ENCODE measurements at regions not wholly inside any gene's neighbourhood (a gene's known extent, or its start where the extent isn't known, plus 50 kb on each side); places are given as distances from the start of the nearest gene placed in this dataset.

- ChIA-PET POLR2A (no interaction called here), CTCF (interaction anchor here (0.6 to 2.2 kb wide), 14 partner anchors 8 to 837 kb away, joined by 3 to 9 read pairs (median 3); no protein-coding TSS in a partner anchor)
- DNase-seq: no peak
- Mint-ChIP-seq H3K27ac (no peak overlapping the region), H3K4me1 (ENCODE audit: low read depth) (peaks cover 2% of the 10 kb centered on the region), H3K36me3 (no peaks in the 10 kb centered on the region), H3K27me3 (peaks cover 3% of the 10 kb centered on the region), H3K9me3 (no peaks in the 10 kb centered on the region), H3K4me3 (no peak overlapping the region)
- intact Hi-C loops (cut with micrococcal nuclease): no loop called here
Observed at GRCh38 chr5:108641596-108641995, 106.1 kb upstream of the FER start.

- H3K27ac Mint-ChIP-seq: no peak overlapping the region
- H3K36me3 Mint-ChIP-seq: no peaks in the 10 kb centered on the region
- POLR2A ChIA-PET: no interaction called here
- H3K4me1 Mint-ChIP-seq (ENCODE audit: low read depth): peaks cover 2% of the 10 kb centered on the region
- intact Hi-C loops (cut with micrococcal nuclease): no loop called here
- H3K9me3 Mint-ChIP-seq: no peaks in the 10 kb centered on the region
- H3K27me3 Mint-ChIP-seq: peaks cover 8% of the 10 kb centered on the region
- H3K4me3 Mint-ChIP-seq: no peak overlapping the region
- no peak for DNase-seq
- CTCF ChIA-PET: no interaction called here
Observed at GRCh38 chr5:108639366-108639765, 108.3 kb upstream of the FER start.

- no peaks in the 10 kb centered on the region for H3K9me3 Mint-ChIP-seq
- no peak for DNase-seq
- H3K27me3 Mint-ChIP-seq: peaks cover 8% of the 10 kb centered on the region
- H3K4me3 Mint-ChIP-seq: no peak overlapping the region
- H3K36me3 Mint-ChIP-seq: no peaks in the 10 kb centered on the region
- intact Hi-C loops (cut with micrococcal nuclease): no loop called here
- H3K4me1 Mint-ChIP-seq (ENCODE audit: low read depth): peaks cover 2% of the 10 kb centered on the region
- no peak overlapping the region for H3K27ac Mint-ChIP-seq
- ChIA-PET CTCF (no interaction called here), POLR2A (no interaction called here)
Observed at GRCh38 chr5:108638021-108638420, 109.7 kb upstream of the FER start.

GRCh38 chr5:108637134-108637533 is 110.6 kb upstream of the FER start:
- intact Hi-C loops (cut with micrococcal nuclease): no loop called here

GRCh38 chr5:108636135-108636853 is 111.4 kb upstream of the FER start:
- Mint-ChIP-seq H3K36me3 (no peaks in the 10 kb centered on the region), H3K4me1 (ENCODE audit: low read depth) (no peaks in the 10 kb centered on the region), H3K9me3 (no peaks in the 10 kb centered on the region), H3K4me3 (no peak overlapping the region), H3K27me3 (peaks cover 5% of the 10 kb centered on the region), H3K27ac (no peak overlapping the region)
- ChIA-PET POLR2A (no interaction called here), CTCF (no interaction called here)
- intact Hi-C loops (cut with micrococcal nuclease): no loop called here
- no peak for DNase-seq

More at GRCh38 chr5:108637134-108637533, 110.6 kb upstream of the FER start:
- Mint-ChIP-seq H3K27me3 (peaks cover 6% of the 10 kb centered on the region), H3K4me3 (no peak overlapping the region), H3K36me3 (no peaks in the 10 kb centered on the region), H3K4me1 (ENCODE audit: low read depth) (peaks cover under 1% of the 10 kb centered on the region), H3K9me3 (no peaks in the 10 kb centered on the region), H3K27ac (no peak overlapping the region)
- ChIA-PET POLR2A (no interaction called here), CTCF (no interaction called here)
- DNase-seq: no peak

GRCh38 chr5:108634617-108635288 is 112.9 kb upstream of the FER start:
- Mint-ChIP-seq H3K36me3 (no peaks in the 10 kb centered on the region), H3K9me3 (no peaks in the 10 kb centered on the region), H3K27ac (no peak overlapping the region), H3K27me3 (peaks cover 5% of the 10 kb centered on the region), H3K4me1 (ENCODE audit: low read depth) (no peaks in the 10 kb centered on the region), H3K4me3 (no peak overlapping the region)
- DNase-seq: no peak
- intact Hi-C loops (cut with micrococcal nuclease): no loop called here
- CTCF ChIA-PET: interaction anchor here (0.6 to 0.7 kb wide), 2 partner anchors 140 to 1056 kb away, joined by 3 read pairs; no protein-coding TSS in a partner anchor
- POLR2A ChIA-PET: no interaction called here

- no peaks in the 10 kb centered on the region for H3K4me1 Mint-ChIP-seq (ENCODE audit: low read depth)
- ChIA-PET POLR2A (interaction anchor here (0.5 kb wide), 1 partner anchor 26 kb away, joined by 3 read pairs; no protein-coding TSS in a partner anchor), CTCF (interaction anchor here (0.6 to 1.8 kb wide), 3 partner anchors 8 to 1057 kb away, joined by 3 to 5 read pairs (median 3); no protein-coding TSS in a partner anchor)
- H3K27me3 Mint-ChIP-seq: peaks cover 5% of the 10 kb centered on the region
- H3K36me3 Mint-ChIP-seq: no peaks in the 10 kb centered on the region
- intact Hi-C loops (cut with micrococcal nuclease): no loop called here
- no peak overlapping the region for H3K27ac Mint-ChIP-seq
- H3K4me3 Mint-ChIP-seq: no peak overlapping the region
- no peak for DNase-seq
- H3K9me3 Mint-ChIP-seq: no peaks in the 10 kb centered on the region
Observed at GRCh38 chr5:108634010-108634616, 113.6 kb upstream of the FER start.

- Mint-ChIP-seq H3K9me3 (no peaks in the 10 kb centered on the region), H3K27ac (no peak overlapping the region), H3K36me3 (no peaks in the 10 kb centered on the region), H3K27me3 (no peaks in the 10 kb centered on the region), H3K4me3 (no peak overlapping the region), H3K4me1 (ENCODE audit: low read depth) (no peaks in the 10 kb centered on the region)
- ChIA-PET POLR2A (no interaction called here), CTCF (no interaction called here)
- intact Hi-C loops (cut with micrococcal nuclease): no loop called here
- DNase-seq: no peak
Observed at GRCh38 chr5:108629779-108630528, 117.7 kb upstream of the FER start.

GRCh38 chr5:108625654-108626053 is 122.0 kb upstream of the FER start:
- Mint-ChIP-seq H3K4me1 (ENCODE audit: low read depth) (no peaks in the 10 kb centered on the region), H3K27me3 (no peaks in the 10 kb centered on the region), H3K4me3 (no peak overlapping the region), H3K9me3 (no peaks in the 10 kb centered on the region), H3K36me3 (no peaks in the 10 kb centered on the region), H3K27ac (no peak overlapping the region)
- ChIA-PET POLR2A (no interaction called here), CTCF (no interaction called here)
- intact Hi-C loops (cut with micrococcal nuclease): no loop called here
- DNase-seq: no peak

GRCh38 chr5:108623826-108624225 is 123.9 kb upstream of the FER start:
- Mint-ChIP-seq H3K4me1 (ENCODE audit: low read depth) (no peaks in the 10 kb centered on the region), H3K27me3 (peaks cover 1% of the 10 kb centered on the region), H3K27ac (no peak overlapping the region), H3K4me3 (no peak overlapping the region), H3K36me3 (no peaks in the 10 kb centered on the region), H3K9me3 (no peaks in the 10 kb centered on the region)
- intact Hi-C loops (cut with micrococcal nuclease): no loop called here
- POLR2A ChIA-PET: no interaction called here
- CTCF ChIA-PET: no interaction called here
- no peak for DNase-seq

GRCh38 chr5:108620516-108620915 is 127.2 kb upstream of the FER start:
- ChIA-PET POLR2A (no interaction called here), CTCF (no interaction called here)
- no peaks in the 10 kb centered on the region for H3K4me1 Mint-ChIP-seq (ENCODE audit: low read depth)
- no peak for DNase-seq
- H3K9me3 Mint-ChIP-seq: no peaks in the 10 kb centered on the region
- H3K27me3 Mint-ChIP-seq: peaks cover 5% of the 10 kb centered on the region
- H3K27ac Mint-ChIP-seq: no peak overlapping the region
- H3K36me3 Mint-ChIP-seq: no peaks in the 10 kb centered on the region
- no peak overlapping the region for H3K4me3 Mint-ChIP-seq
- intact Hi-C loops (cut with micrococcal nuclease): no loop called here

- Mint-ChIP-seq H3K27ac (no peak overlapping the region), H3K4me1 (ENCODE audit: low read depth) (no peaks in the 10 kb centered on the region), H3K4me3 (no peak overlapping the region), H3K9me3 (no peaks in the 10 kb centered on the region), H3K36me3 (no peaks in the 10 kb centered on the region), H3K27me3 (peaks cover 6% of the 10 kb centered on the region)
- intact Hi-C loops (cut with micrococcal nuclease): no loop called here
- CTCF ChIA-PET: no interaction called here
- POLR2A ChIA-PET: no interaction called here
- no peak for DNase-seq
Observed at GRCh38 chr5:108619815-108620214, 127.9 kb upstream of the FER start.
